ENCODE measurements at regions not wholly inside any gene's neighbourhood (a gene's known extent, or its start where the extent isn't known, plus 50 kb on each side); places are given as distances from the start of the nearest gene placed in this dataset.
"Not testable (repeated sequence)": the region's sequence is repeated elsewhere in the genome, so short reads cannot be mapped to it uniquely, and the experiment has no call there.

DNA sequence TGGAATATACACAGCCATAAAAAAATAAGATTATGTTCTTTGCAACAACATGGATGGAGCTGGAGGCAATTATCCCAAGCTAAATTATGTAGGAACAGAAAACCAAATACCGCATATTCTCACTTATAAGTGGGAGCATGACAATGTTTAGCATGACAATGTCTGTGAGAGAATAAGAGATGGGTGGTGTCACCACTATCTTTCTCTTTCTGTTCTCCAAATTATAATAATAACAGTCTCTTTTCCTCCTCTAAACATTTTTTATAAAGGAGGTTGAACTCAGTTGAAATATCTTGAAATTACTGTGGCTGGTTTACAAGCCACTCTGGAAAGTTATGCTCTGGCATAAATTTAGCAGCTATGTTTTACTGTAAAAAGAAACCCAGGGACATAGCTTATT lies 108.4 kb upstream of the NBPF19 start:
- TF ChIP-seq POLR2AphosphoS5, POLR2A (IDR thresholded peaks at IDR 0.05): not testable (repeated sequence)
- TF ChIP-seq, protein P1, sequence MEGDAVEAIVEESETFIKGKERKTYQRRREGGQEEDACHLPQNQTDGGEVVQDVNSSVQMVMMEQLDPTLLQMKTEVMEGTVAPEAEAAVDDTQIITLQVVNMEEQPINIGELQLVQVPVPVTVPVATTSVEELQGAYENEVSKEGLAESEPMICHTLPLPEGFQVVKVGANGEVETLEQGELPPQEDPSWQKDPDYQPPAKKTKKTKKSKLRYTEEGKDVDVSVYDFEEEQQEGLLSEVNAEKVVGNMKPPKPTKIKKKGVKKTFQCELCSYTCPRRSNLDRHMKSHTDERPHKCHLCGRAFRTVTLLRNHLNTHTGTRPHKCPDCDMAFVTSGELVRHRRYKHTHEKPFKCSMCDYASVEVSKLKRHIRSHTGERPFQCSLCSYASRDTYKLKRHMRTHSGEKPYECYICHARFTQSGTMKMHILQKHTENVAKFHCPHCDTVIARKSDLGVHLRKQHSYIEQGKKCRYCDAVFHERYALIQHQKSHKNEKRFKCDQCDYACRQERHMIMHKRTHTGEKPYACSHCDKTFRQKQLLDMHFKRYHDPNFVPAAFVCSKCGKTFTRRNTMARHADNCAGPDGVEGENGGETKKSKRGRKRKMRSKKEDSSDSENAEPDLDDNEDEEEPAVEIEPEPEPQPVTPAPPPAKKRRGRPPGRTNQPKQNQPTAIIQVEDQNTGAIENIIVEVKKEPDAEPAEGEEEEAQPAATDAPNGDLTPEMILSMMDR (IDR thresholded peaks at IDR 0.05): not testable (repeated sequence)

All from suprapubic skin (tissue), 4 donors.